ENCODE measurements at regions not wholly inside any gene's neighbourhood (a gene's known extent, or its start where the extent isn't known, plus 50 kb on each side); places are given as distances from the start of the nearest gene placed in this dataset.
"Not testable (repeated sequence)": the region's sequence is repeated elsewhere in the genome, so short reads cannot be mapped to it uniquely, and the experiment has no call there.

GRCh38 chrX:140114059-140114458 lies 148.7 kb upstream of the CXorf66 start:
- TF ChIP-seq YY1 (IDR thresholded peaks at IDR 0.05; ENCODE audit: insufficient read depth, insufficient read length); ZNF274 (IDR thresholded peaks at IDR 0.05; ENCODE audit: low read depth, low read length); SUZ12 (IDR thresholded peaks at IDR 0.05; ENCODE audit: extremely low read depth, insufficient read depth, insufficient read length): not testable (repeated sequence)

All from NT2/D1 (cell line).